GM12892 (cell line): ENCODE measurements at regions not wholly inside any gene's neighbourhood (a gene's known extent, or its start where the extent isn't known, plus 50 kb on each side); places are given as distances from the start of the nearest gene placed in this dataset.
"Not testable (repeated sequence)": the region's sequence is repeated elsewhere in the genome, so short reads cannot be mapped to it uniquely, and the experiment has no call there.

Source experiments
- POLR2A ChIP-seq: IDR thresholded peaks from 2 replicates; pipeline ENCODE4 v1.6.1; 2011; ENCODE audit warnings: low read depth, low read length, control low read depth
- POLR2AphosphoS5 ChIP-seq: IDR thresholded peaks from 2 replicates; pipeline ENCODE4 v1.6.1; 2011; ENCODE audit warnings: low read depth, low read length, control low read depth

- TF ChIP-seq POLR2AphosphoS5, POLR2A: not testable (repeated sequence)
These were observed 93.0 kb upstream of the CIBAR2 start for GRCh38 chr16:85205257-85205656.
